ENCODE measurements at regions not wholly inside any gene's neighbourhood (a gene's known extent, or its start where the extent isn't known, plus 50 kb on each side); places are given as distances from the start of the nearest gene placed in this dataset.

- TF ChIP-seq CTCF (IDR thresholded peaks at IDR 0.05) (no peak), EP300 (IDR thresholded peaks at IDR 0.05) (no peak), MAX (IDR thresholded peaks at IDR 0.05) (no peak), SREBF2 (IDR thresholded peaks at IDR 0.05) (no peak)
Observed at GRCh38 chr9:16246785-16247184, 623.7 kb downstream of the BNC2 start.
